HCT116 (cell line): ENCODE measurements at regions not wholly inside any gene's neighbourhood (a gene's known extent, or its start where the extent isn't known, plus 50 kb on each side); places are given as distances from the start of the nearest gene placed in this dataset.

Experiments used
- ATAC-seq: fragments of 200-7000 bp; cut with Tn5 transposase; 2 replicates; pipeline ENCODE4 v1.9.1; 2020; ENCODE audit warnings: mild to moderate bottlenecking, moderate library complexity
- BruUV-seq: library from RNA; stranded (reverse); fragments of 400-500 nt; replicated peaks from 2 replicates; lab custom pipeline; 2021; lab: Mats Ljungman, UMichigan
- CTCF ChIA-PET: fragments of 300-600 bp; sonication (Branson Sonifier 250); formaldehyde crosslinking; loops from one replicate; lab custom pipeline; 2021; ENCODE audit warnings: antibody characterized with exemption; lab: Charles Lee
- POLR2A ChIA-PET: fragments of 300-600, 350-600 bp; sonication (Branson Sonifier 250); formaldehyde crosslinking; loops from one replicate; lab custom pipeline; 2021; ENCODE audit warnings: antibody characterized with exemption; lab: Charles Lee
- RAD21 ChIA-PET, 2 experiments: fragments of 300-600 bp; sonication (Branson Sonifier 250); formaldehyde crosslinking; loops; one replicate each; lab custom pipeline; 2023; ENCODE audit warnings: low total read pairs in 2 of 2; ENCODE audit not compliant: uncharacterized antibody in 2 of 2, unreplicated experiment in 2 of 2, low non-redundant PET in 1 of 2; lab: Charles Lee
- DNase-seq: peaks from one replicate; pipeline ENCODE4 v3.0.0-alpha.2; 2010; ENCODE audit warnings: low read depth, low spot score
- H2AFZ ChIP-seq: fragments of 200-600 bp; shearing (Covaris generic), sonication (generic); 2 replicates; pipeline ENCODE4 v1.6.1; 2017; ENCODE audit warnings: low read depth, mixed run types, mixed read lengths, antibody characterized with exemption, low read length; ENCODE audit not compliant: poor library complexity, severe bottlenecking
- H3K27ac ChIP-seq: 2 replicates; pipeline ENCODE4 v1.5.1; 2012; ENCODE audit warnings: low read depth, low read length
- H3K27me3 ChIP-seq: fragments of 200-600 bp; sonication (generic); 2 replicates; pipeline ENCODE4 v1.6.1; 2016; ENCODE audit warnings: mixed run types, low read length, mixed read lengths; ENCODE audit not compliant: insufficient read depth
- H3K36me3 ChIP-seq, 2 experiments: fragments of 200-500 bp in 1 of 2; fragments of 200-600 bp in 1 of 2; sonication (Bioruptor generic) in 1 of 2; sonication (generic) in 1 of 2; 2 replicates each; pipeline versions ENCODE4 v1.5.1 to v1.6.1; 2014 to 2016; ENCODE audit warnings: low read length in 2 of 2, inconsistent platforms in 1 of 2, mixed read lengths in 1 of 2, mixed run types in 1 of 2; ENCODE audit not compliant: insufficient read depth in 2 of 2, control insufficient read depth in 1 of 2
- H3K4me1 ChIP-seq, 2 experiments: fragments of 200-600 bp in 1 of 2; sonication (generic) in 1 of 2; 2 replicates each; pipeline versions ENCODE4 v1.5.1 to v1.6.1; 2012 to 2017; ENCODE audit warnings: low read length in 2 of 2, inconsistent platforms in 1 of 2, mild to moderate bottlenecking in 1 of 2, mixed read lengths in 1 of 2, mixed run types in 1 of 2, moderate library complexity in 1 of 2; ENCODE audit not compliant: insufficient read depth in 2 of 2, control insufficient read depth in 1 of 2
- H3K4me2 ChIP-seq: fragments of 200-600 bp; sonication (generic); 2 replicates; pipeline ENCODE4 v1.6.1; 2017; ENCODE audit warnings: mixed run types, low read length, mixed read lengths
- H3K4me3 ChIP-seq, 2 experiments: fragments of 200-600 bp in 1 of 2; sonication (generic) in 1 of 2; replicated peaks in 1 of 2; 2 replicates each; pipeline ENCODE4 v1.5.1; 2011 to 2016; ENCODE audit warnings: low read length in 2 of 2, control low read depth in 1 of 2, low read depth in 1 of 2, mild to moderate bottlenecking in 1 of 2, mixed read lengths in 1 of 2, mixed run types in 1 of 2
- H3K79me2 ChIP-seq: fragments of 200-600 bp; sonication (generic); 2 replicates; pipeline ENCODE4 v1.6.1; 2017; ENCODE audit warnings: mild to moderate bottlenecking, mixed run types, low read length, moderate library complexity, mixed read lengths; ENCODE audit not compliant: insufficient read depth
- H3K9ac ChIP-seq: fragments of 200-600 bp; sonication (generic); 2 replicates; pipeline ENCODE4 v1.6.1; 2016; ENCODE audit warnings: low read length, mixed read lengths
- H3K9me2 ChIP-seq: fragments of 200-600 bp; sonication (generic), shearing (Covaris generic); 2 replicates; pipeline ENCODE4 v1.6.1; 2017; ENCODE audit warnings: mixed run types, mild to moderate bottlenecking, moderate library complexity; ENCODE audit not compliant: insufficient read depth
- H3K9me3 ChIP-seq, 2 experiments: fragments of 200-500 bp in 1 of 2; fragments of 200-600 bp in 1 of 2; sonication (Bioruptor generic) in 1 of 2; sonication (generic) in 1 of 2; 2 replicates each; pipeline ENCODE4 v1.6.1; 2014 to 2017; ENCODE audit warnings: low read length in 2 of 2, mixed read lengths in 2 of 2, inconsistent platforms in 1 of 2, low read depth in 1 of 2, mild to moderate bottlenecking in 1 of 2, mixed run types in 1 of 2, moderate library complexity in 1 of 2; ENCODE audit not compliant: control insufficient read depth in 1 of 2, insufficient read depth in 1 of 2
- H4K20me1 ChIP-seq: fragments of 200-600 bp; sonication (generic), shearing (Covaris generic); 2 replicates; pipeline ENCODE4 v1.6.1; 2017; ENCODE audit warnings: mixed run types, mild to moderate bottlenecking, moderate library complexity; ENCODE audit not compliant: insufficient read depth
- CBX3 ChIP-seq: IDR thresholded peaks from 2 replicates; pipeline ENCODE4 v1.6.1; 2012; ENCODE audit warnings: low read depth
- CEBPB ChIP-seq: IDR thresholded peaks from 2 replicates; pipeline ENCODE4 v1.6.1; 2012; ENCODE audit warnings: low read depth
- EGR1 ChIP-seq: IDR thresholded peaks from 2 replicates; pipeline ENCODE4 v1.6.1; 2012; ENCODE audit warnings: low read depth
- ELF1 ChIP-seq: IDR thresholded peaks from 2 replicates; pipeline ENCODE4 v1.6.1; 2012; ENCODE audit warnings: low read depth, borderline replicate concordance
- FOSL1 ChIP-seq: IDR thresholded peaks from 2 replicates; pipeline ENCODE4 v1.6.1; 2012; ENCODE audit warnings: low read depth
- JUND ChIP-seq: IDR thresholded peaks from 2 replicates; pipeline ENCODE4 v1.6.1; 2012
- POLR2AphosphoS5 ChIP-seq: IDR thresholded peaks from 2 replicates; pipeline ENCODE4 v1.6.1; 2011; ENCODE audit warnings: mild to moderate bottlenecking, low read depth, low read length, moderate library complexity
- SIN3A ChIP-seq: IDR thresholded peaks from 2 replicates; pipeline ENCODE4 v1.6.1; 2012; ENCODE audit warnings: low read depth
- ZNF274 ChIP-seq: fragments of 200-500 bp; sonication (Bioruptor generic); IDR thresholded peaks from 2 replicates; pipeline ENCODE4 v1.6.1; 2014; ENCODE audit warnings: mild to moderate bottlenecking, low read depth, low read length, inconsistent platforms
- intact Hi-C: fragments of 100-400 bp; cut with micrococcal nuclease; formaldehyde crosslinking; loops from 2 replicates; pipeline ENCODE4 v1.10.0; 2022
- TF ChIP-seq, protein P1 (sequence below): IDR thresholded peaks from 2 replicates; pipeline ENCODE4 v1.6.1; 2011; ENCODE audit warnings: mild to moderate bottlenecking, low read length, moderate library complexity; ENCODE audit not compliant: insufficient replicate concordance; ENCODE audit errors: extremely low read depth
- TF ChIP-seq, protein P2 (sequence below): IDR thresholded peaks from 2 replicates; pipeline ENCODE4 v1.6.1; 2012
- TF ChIP-seq, protein P3 (sequence below), 3 experiments: fragments of 200-600 bp in 1 of 3; sonication (generic) in 1 of 3; IDR thresholded peaks in 2 of 3; conservative IDR thresholded peaks in 1 of 3; 2 replicates each; pipeline ENCODE4 v1.5.1; 2012 to 2017; ENCODE audit warnings: low read depth in 2 of 3, low read length in 2 of 3, antibody characterized with exemption in 1 of 3, borderline replicate concordance in 1 of 3, control low read depth in 1 of 3, mild to moderate bottlenecking in 1 of 3, mixed read lengths in 1 of 3, mixed run types in 1 of 3, moderate library complexity in 1 of 3; ENCODE audit not compliant: insufficient read depth in 1 of 3
- TF ChIP-seq, protein P4 (sequence below): IDR thresholded peaks from 2 replicates; pipeline ENCODE4 v1.6.1; 2012; ENCODE audit warnings: low read depth

DNA sequence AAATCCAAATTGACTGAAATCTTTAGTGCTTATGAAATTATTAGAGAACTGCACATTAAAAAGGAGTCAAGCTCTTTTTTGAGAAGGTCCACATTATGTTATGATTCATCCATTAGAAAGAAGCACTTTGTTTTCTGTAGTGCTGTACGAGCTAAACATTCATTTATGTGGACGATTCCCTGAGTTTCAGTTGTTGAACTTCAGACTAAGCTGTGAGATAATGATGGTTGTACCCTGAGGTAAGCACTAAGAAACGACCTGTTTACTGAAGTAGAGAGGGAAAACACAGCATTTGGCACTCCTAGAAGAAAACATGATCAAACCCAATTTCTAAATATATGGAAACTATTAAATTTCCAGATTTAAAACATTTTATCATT lies 67.3 kb upstream of the ATP2B1 start (continued):
- no peak for TF ChIP-seq ELF1
- no peak for TF ChIP-seq CBX3
- TF ChIP-seq JUND, result no peak
- TF ChIP-seq CEBPB, result no peak
- TF ChIP-seq, protein P1, sequence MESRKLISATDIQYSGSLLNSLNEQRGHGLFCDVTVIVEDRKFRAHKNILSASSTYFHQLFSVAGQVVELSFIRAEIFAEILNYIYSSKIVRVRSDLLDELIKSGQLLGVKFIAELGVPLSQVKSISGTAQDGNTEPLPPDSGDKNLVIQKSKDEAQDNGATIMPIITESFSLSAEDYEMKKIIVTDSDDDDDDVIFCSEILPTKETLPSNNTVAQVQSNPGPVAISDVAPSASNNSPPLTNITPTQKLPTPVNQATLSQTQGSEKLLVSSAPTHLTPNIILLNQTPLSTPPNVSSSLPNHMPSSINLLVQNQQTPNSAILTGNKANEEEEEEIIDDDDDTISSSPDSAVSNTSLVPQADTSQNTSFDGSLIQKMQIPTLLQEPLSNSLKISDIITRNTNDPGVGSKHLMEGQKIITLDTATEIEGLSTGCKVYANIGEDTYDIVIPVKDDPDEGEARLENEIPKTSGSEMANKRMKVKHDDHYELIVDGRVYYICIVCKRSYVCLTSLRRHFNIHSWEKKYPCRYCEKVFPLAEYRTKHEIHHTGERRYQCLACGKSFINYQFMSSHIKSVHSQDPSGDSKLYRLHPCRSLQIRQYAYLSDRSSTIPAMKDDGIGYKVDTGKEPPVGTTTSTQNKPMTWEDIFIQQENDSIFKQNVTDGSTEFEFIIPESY, result no peak
- no peak for TF ChIP-seq ZNF274
- no peak for TF ChIP-seq FOSL1
- TF ChIP-seq EGR1, result no peak
- TF ChIP-seq, protein P2, sequence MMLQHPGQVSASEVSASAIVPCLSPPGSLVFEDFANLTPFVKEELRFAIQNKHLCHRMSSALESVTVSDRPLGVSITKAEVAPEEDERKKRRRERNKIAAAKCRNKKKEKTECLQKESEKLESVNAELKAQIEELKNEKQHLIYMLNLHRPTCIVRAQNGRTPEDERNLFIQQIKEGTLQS, result no peak

DNA sequence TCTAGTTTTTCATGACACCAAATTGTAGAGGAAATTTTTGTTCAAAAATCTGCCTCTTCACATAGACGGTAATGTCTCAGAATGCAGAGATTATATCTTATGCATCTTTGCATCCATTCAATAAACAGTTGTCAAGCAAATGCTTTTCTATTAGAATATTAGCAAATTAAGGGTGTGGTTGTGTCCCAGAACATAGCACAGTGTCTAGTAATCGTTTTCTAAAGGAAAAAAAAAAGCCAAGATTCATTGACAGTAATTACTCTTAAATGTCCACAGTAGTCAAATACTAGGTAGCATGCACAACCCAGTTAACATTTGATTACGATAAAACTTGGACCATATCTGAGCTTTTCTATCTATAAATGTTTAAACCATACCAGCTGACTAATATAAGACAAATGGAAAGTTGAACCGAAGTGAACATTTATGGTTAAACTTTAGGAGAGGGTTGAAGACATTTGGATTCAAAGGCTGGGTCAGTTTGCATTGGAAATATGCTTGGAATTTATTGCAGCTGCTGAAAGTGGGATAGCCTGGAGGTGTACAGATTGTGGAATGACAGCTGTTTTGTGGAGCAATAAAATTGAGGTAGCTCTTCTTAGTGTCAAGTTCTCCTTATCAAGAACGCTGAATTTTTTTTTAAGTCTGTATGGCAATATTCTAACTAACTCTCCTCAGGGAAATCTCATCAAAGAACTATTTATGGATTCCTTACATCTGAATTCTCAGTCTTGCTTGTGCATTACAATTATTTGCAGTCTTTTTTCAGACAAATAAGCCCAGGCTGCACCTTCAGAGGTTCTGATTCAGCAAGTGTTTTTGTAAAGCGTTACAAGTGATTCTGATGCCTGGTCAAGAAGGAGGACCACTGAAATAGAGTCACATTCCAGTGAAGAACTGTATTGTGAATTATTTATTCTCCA lies 66.7 kb upstream of the ATP2B1 start:
- H3K27ac ChIP-seq, result no peak overlapping the region
- POLR2A ChIA-PET, result no interaction called here

More for the DNA sequence above, 66.7 kb upstream of the ATP2B1 start:
- H3K27me3 ChIP-seq, result no peaks in the 10 kb centered on the region
- H3K4me2 ChIP-seq, result no peak overlapping the region
- H4K20me1 ChIP-seq, result no peaks in the 10 kb centered on the region
- ChIA-PET RAD21 (no interaction called here), CTCF (no interaction called here)
- H3K4me3 ChIP-seq, result no peak overlapping the region
- H3K9me2 ChIP-seq, result no peaks in the 10 kb centered on the region
- intact Hi-C loops, result no loop called here
- no peaks in the 10 kb centered on the region for H3K9me3 ChIP-seq
- BruUV-seq, result no TSS peak
- TF ChIP-seq ZNF274 (no peak), CBX3 (no peak), CEBPB (no peak), POLR2AphosphoS5 (no peak), SIN3A (no peak), FOSL1 (no peak)
- TF ChIP-seq, protein P3, sequence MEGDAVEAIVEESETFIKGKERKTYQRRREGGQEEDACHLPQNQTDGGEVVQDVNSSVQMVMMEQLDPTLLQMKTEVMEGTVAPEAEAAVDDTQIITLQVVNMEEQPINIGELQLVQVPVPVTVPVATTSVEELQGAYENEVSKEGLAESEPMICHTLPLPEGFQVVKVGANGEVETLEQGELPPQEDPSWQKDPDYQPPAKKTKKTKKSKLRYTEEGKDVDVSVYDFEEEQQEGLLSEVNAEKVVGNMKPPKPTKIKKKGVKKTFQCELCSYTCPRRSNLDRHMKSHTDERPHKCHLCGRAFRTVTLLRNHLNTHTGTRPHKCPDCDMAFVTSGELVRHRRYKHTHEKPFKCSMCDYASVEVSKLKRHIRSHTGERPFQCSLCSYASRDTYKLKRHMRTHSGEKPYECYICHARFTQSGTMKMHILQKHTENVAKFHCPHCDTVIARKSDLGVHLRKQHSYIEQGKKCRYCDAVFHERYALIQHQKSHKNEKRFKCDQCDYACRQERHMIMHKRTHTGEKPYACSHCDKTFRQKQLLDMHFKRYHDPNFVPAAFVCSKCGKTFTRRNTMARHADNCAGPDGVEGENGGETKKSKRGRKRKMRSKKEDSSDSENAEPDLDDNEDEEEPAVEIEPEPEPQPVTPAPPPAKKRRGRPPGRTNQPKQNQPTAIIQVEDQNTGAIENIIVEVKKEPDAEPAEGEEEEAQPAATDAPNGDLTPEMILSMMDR (IDR thresholded peaks at IDR 0.05 in 2 of 3, conservative IDR thresholded peaks at IDR 0.05 in 1 of 3; ENCODE audit: borderline replicate concordance in 1 of 3, insufficient read depth in 1 of 3, low read depth in 2 of 3, low read length in 2 of 3), result no peak
- TF ChIP-seq, protein P4, sequence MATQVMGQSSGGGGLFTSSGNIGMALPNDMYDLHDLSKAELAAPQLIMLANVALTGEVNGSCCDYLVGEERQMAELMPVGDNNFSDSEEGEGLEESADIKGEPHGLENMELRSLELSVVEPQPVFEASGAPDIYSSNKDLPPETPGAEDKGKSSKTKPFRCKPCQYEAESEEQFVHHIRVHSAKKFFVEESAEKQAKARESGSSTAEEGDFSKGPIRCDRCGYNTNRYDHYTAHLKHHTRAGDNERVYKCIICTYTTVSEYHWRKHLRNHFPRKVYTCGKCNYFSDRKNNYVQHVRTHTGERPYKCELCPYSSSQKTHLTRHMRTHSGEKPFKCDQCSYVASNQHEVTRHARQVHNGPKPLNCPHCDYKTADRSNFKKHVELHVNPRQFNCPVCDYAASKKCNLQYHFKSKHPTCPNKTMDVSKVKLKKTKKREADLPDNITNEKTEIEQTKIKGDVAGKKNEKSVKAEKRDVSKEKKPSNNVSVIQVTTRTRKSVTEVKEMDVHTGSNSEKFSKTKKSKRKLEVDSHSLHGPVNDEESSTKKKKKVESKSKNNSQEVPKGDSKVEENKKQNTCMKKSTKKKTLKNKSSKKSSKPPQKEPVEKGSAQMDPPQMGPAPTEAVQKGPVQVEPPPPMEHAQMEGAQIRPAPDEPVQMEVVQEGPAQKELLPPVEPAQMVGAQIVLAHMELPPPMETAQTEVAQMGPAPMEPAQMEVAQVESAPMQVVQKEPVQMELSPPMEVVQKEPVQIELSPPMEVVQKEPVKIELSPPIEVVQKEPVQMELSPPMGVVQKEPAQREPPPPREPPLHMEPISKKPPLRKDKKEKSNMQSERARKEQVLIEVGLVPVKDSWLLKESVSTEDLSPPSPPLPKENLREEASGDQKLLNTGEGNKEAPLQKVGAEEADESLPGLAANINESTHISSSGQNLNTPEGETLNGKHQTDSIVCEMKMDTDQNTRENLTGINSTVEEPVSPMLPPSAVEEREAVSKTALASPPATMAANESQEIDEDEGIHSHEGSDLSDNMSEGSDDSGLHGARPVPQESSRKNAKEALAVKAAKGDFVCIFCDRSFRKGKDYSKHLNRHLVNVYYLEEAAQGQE, result no peak
- ATAC-seq (no peak), DNase-seq (no peak)
- peaks cover 0 to 3% of the 10 kb centered on the region in 2 experiments; a peak in 1 of 4 replicates for H3K4me1 ChIP-seq
- H2AFZ ChIP-seq, result no peak overlapping the region
- no peaks in the 10 kb centered on the region for H3K36me3 ChIP-seq
- H3K9ac ChIP-seq, result no peak overlapping the region
- no peaks in the 10 kb centered on the region for H3K79me2 ChIP-seq
